Osteocyte (in vitro differentiated cells): ENCODE measurements at regions not wholly inside any gene's neighbourhood (a gene's known extent, or its start where the extent isn't known, plus 50 kb on each side); places are given as distances from the start of the nearest gene placed in this dataset.

Source experiments
- DNase-seq: peaks from one replicate; pipeline ENCODE4 v3.0.0; 2021; ENCODE audit warnings: mixed read lengths; ENCODE audit not compliant: unreplicated experiment; ENCODE audit errors: extremely low spot score
- H3K27ac Mint-ChIP-seq: one replicate; pipeline ENCODE4 v1.8.0; 2021; ENCODE audit warnings: mild to moderate bottlenecking, mixed read lengths; ENCODE audit not compliant: unreplicated experiment
- H3K27me3 Mint-ChIP-seq: one replicate; pipeline ENCODE4 v1.8.0; 2021; ENCODE audit warnings: mixed read lengths; ENCODE audit not compliant: unreplicated experiment
- H3K36me3 Mint-ChIP-seq: one replicate; pipeline ENCODE4 v1.8.0; 2021; ENCODE audit warnings: mixed read lengths; ENCODE audit not compliant: unreplicated experiment
- H3K4me1 Mint-ChIP-seq: one replicate; pipeline ENCODE4 v1.8.0; 2021; ENCODE audit warnings: mixed read lengths; ENCODE audit not compliant: unreplicated experiment
- H3K4me3 Mint-ChIP-seq: one replicate; pipeline ENCODE4 v1.8.0; 2021; ENCODE audit warnings: mild to moderate bottlenecking, moderate library complexity, mixed read lengths; ENCODE audit not compliant: unreplicated experiment
- H3K9me3 Mint-ChIP-seq: one replicate; pipeline ENCODE4 v1.8.0; 2021; ENCODE audit warnings: mixed read lengths; ENCODE audit not compliant: unreplicated experiment
- CTCF ChIP-seq: fragments of 200-600 bp; sonication (generic); IDR thresholded peaks from 2 replicates; pipeline ENCODE4 v1.5.0; 2021; ENCODE audit warnings: antibody characterized with exemption, mild to moderate bottlenecking, moderate library complexity

GRCh38 chr12:19844224-19844623 lies 404.9 kb downstream of the AEBP2 start:
- no peaks in the 10 kb centered on the region for H3K27me3 Mint-ChIP-seq
- peaks cover 8% of the 10 kb centered on the region for H3K9me3 Mint-ChIP-seq
- no peak for TF ChIP-seq CTCF
- no peak for DNase-seq
- H3K4me3 Mint-ChIP-seq = no peak overlapping the region
- H3K4me1 Mint-ChIP-seq = peaks cover 36% of the 10 kb centered on the region
- peaks cover 3% of the 10 kb centered on the region for H3K36me3 Mint-ChIP-seq
- H3K27ac Mint-ChIP-seq = no peak overlapping the region

GRCh38 chr12:19846574-19846973 lies 407.3 kb downstream of the AEBP2 start:
- no peak for DNase-seq
- H3K9me3 Mint-ChIP-seq = peaks cover 8% of the 10 kb centered on the region
- peak overlapping the region; percentile 90 for H3K27ac Mint-ChIP-seq
- no peaks in the 10 kb centered on the region for H3K27me3 Mint-ChIP-seq
- TF ChIP-seq CTCF = no peak
- no peak overlapping the region for H3K4me3 Mint-ChIP-seq
- H3K36me3 Mint-ChIP-seq = peaks cover 3% of the 10 kb centered on the region
- peaks cover 58% of the 10 kb centered on the region for H3K4me1 Mint-ChIP-seq

- peaks cover 67% of the 10 kb centered on the region for H3K4me1 Mint-ChIP-seq
- peak overlapping the region; percentile 90 for H3K27ac Mint-ChIP-seq
- peak overlapping the region; percentile 34 for H3K4me3 Mint-ChIP-seq
- H3K27me3 Mint-ChIP-seq = no peaks in the 10 kb centered on the region
- no peak for TF ChIP-seq CTCF
- DNase-seq = no peak
- peaks cover 10% of the 10 kb centered on the region for H3K9me3 Mint-ChIP-seq
- peaks cover 3% of the 10 kb centered on the region for H3K36me3 Mint-ChIP-seq
Observed at GRCh38 chr12:19847294-19848059, 408.2 kb downstream of the AEBP2 start.

- no peak for TF ChIP-seq CTCF
Observed at GRCh38 chr12:19848421-19848820, 409.1 kb downstream of the AEBP2 start.

GRCh38 chr12:19849208-19849607 lies 409.9 kb downstream of the AEBP2 start:
- Mint-ChIP-seq H3K4me1 (peaks cover 75% of the 10 kb centered on the region), H3K4me3 (no peak overlapping the region), H3K36me3 (peaks cover 3% of the 10 kb centered on the region), H3K27ac (peak overlapping the region; percentile 100), H3K27me3 (no peaks in the 10 kb centered on the region), H3K9me3 (peaks cover 17% of the 10 kb centered on the region)
- no peak for TF ChIP-seq CTCF
- DNase-seq = no peak

More at GRCh38 chr12:19848421-19848820, 409.1 kb downstream of the AEBP2 start:
- Mint-ChIP-seq H3K4me3 (no peak overlapping the region), H3K27ac (peak overlapping the region; percentile 100), H3K4me1 (peaks cover 74% of the 10 kb centered on the region), H3K9me3 (peaks cover 17% of the 10 kb centered on the region), H3K27me3 (no peaks in the 10 kb centered on the region), H3K36me3 (peaks cover 3% of the 10 kb centered on the region)
- no peak for DNase-seq
